HCT116 (cell line): ENCODE measurements at regions not wholly inside any gene's neighbourhood (a gene's known extent, or its start where the extent isn't known, plus 50 kb on each side); places are given as distances from the start of the nearest gene placed in this dataset.

Source experiments
- CEBPB ChIP-seq: IDR thresholded peaks from 2 replicates; pipeline ENCODE4 v1.6.1; 2012; ENCODE audit warnings: low read depth
- CTCF ChIP-seq, 3 experiments: fragments of 200-600 bp in 1 of 3; sonication (generic) in 1 of 3; IDR thresholded peaks in 2 of 3; conservative IDR thresholded peaks in 1 of 3; 2 replicates each; pipeline ENCODE4 v1.5.1; 2012 to 2017; ENCODE audit warnings: low read depth in 2 of 3, low read length in 2 of 3, antibody characterized with exemption in 1 of 3, borderline replicate concordance in 1 of 3, control low read depth in 1 of 3, mild to moderate bottlenecking in 1 of 3, mixed read lengths in 1 of 3, mixed run types in 1 of 3, moderate library complexity in 1 of 3; ENCODE audit not compliant: insufficient read depth in 1 of 3
- EZH2 ChIP-seq: fragments of 200-600 bp; sonication (generic); IDR thresholded peaks from 2 replicates; pipeline ENCODE4 v1.6.1; 2017; ENCODE audit warnings: antibody characterized with exemption, mixed run types
- FOSL1 ChIP-seq: IDR thresholded peaks from 2 replicates; pipeline ENCODE4 v1.6.1; 2012; ENCODE audit warnings: low read depth
- POLR2AphosphoS5 ChIP-seq: IDR thresholded peaks from 2 replicates; pipeline ENCODE4 v1.6.1; 2011; ENCODE audit warnings: mild to moderate bottlenecking, low read depth, low read length, moderate library complexity
- RAD21 ChIP-seq: IDR thresholded peaks from 2 replicates; pipeline ENCODE4 v1.6.1; 2012; ENCODE audit warnings: low read depth, mild to moderate bottlenecking
- SIN3A ChIP-seq: IDR thresholded peaks from 2 replicates; pipeline ENCODE4 v1.6.1; 2012; ENCODE audit warnings: low read depth
- YY1 ChIP-seq: IDR thresholded peaks from 2 replicates; pipeline ENCODE4 v1.6.1; 2011; ENCODE audit warnings: low read length, low read depth, moderate library complexity, mild to moderate bottlenecking; ENCODE audit not compliant: insufficient replicate concordance; ENCODE audit errors: extremely low read depth
- ZBTB33 ChIP-seq: IDR thresholded peaks from 2 replicates; pipeline ENCODE4 v1.6.1; 2011; ENCODE audit warnings: mild to moderate bottlenecking, low read length, moderate library complexity; ENCODE audit not compliant: insufficient replicate concordance; ENCODE audit errors: extremely low read depth

GRCh38 chr17:65332779-65333178 lies 195.6 kb downstream of the RGS9 start:
- no peak for TF ChIP-seq CTCF (IDR thresholded peaks at IDR 0.05 in 2 of 3, conservative IDR thresholded peaks at IDR 0.05 in 1 of 3; ENCODE audit: borderline replicate concordance in 1 of 3, insufficient read depth in 1 of 3, low read depth in 2 of 3, low read length in 2 of 3)
- TF ChIP-seq FOSL1, result no peak
- TF ChIP-seq POLR2AphosphoS5, result no peak
- TF ChIP-seq CEBPB, result no peak
- TF ChIP-seq YY1, result no peak
- no peak for TF ChIP-seq RAD21
- TF ChIP-seq EZH2, result no peak
- no peak for TF ChIP-seq SIN3A
- no peak for TF ChIP-seq ZBTB33
